RCC 7860 (cell line): ENCODE measurements at regions not wholly inside any gene's neighbourhood (a gene's known extent, or its start where the extent isn't known, plus 50 kb on each side); places are given as distances from the start of the nearest gene placed in this dataset.

ENCODE experiments used
- DNase-seq: peaks from one replicate; pipeline ENCODE4 v3.0.0-alpha.2; 2015; ENCODE audit warnings: low spot score
- FAIRE-seq: peaks from 2 replicates; lab custom pipeline; 2012; peaks lifted over from hg19 to GRCh38; lab: Jason Lieb, UNC

DNA sequence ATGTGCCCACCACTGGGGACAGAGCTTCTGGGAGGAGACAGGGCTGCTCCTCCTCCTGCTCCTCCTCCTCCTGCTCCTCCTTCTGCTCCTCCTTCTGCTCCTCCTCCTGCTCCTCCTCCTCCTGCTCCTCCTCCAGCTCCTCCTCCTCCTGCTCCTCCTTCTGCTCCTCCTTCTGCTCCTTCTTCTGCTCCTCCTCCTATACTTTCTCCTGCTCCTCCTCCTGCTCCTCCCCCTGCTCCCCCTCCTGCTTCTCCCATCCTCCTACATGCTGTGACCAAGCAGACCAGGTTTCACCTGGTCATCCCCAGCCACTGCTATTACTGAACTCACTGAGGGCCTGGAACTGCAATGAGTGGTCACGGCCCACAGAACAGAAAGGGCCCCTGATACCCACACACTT, 154.0 kb upstream of the PPP2R2D start:
- DNase-seq (no peak), FAIRE-seq (no peak)

DNA sequence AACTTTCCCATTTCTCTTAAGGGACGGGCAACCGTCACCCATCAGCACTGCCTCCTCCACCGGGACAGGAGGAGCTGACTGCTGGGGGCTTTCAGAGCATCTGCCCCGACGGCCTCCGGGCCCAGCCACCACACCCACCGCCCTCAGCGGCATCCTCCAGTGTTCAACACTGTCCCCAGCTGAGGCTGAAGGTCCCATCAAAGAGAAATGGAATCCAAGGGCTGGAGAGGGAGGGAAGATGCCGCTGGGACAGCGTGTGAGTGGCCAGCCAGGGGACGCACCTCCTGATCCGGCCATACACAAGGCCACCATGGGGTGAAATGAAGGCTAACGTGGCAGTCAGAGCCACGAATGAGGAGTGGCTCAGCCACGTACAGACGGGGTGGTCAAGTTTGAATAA, 153.6 kb upstream of the PPP2R2D start:
- DNase-seq (no peak), FAIRE-seq (no peak)

DNA sequence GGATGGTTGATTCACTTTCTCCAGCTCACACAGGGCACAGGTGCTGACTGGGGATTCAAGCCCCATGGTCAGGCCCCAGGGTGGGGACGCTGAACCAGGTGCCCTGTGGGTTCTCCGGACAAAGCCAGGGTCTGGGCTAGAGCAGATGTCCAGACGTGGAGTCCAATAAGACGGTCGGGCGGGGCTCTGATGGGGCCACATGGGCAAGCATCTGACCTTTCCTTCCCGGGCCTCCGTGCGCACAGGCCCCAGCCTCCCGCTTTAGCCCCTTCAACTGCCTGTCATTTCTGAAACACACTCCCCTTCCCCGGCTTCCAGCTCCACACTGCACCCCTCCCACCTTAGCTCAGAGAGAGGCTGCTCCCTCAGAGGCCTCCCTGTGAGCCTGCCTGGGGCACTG, 153.0 kb upstream of the PPP2R2D start:
- FAIRE-seq, result no peak
- no peak for DNase-seq

DNA sequence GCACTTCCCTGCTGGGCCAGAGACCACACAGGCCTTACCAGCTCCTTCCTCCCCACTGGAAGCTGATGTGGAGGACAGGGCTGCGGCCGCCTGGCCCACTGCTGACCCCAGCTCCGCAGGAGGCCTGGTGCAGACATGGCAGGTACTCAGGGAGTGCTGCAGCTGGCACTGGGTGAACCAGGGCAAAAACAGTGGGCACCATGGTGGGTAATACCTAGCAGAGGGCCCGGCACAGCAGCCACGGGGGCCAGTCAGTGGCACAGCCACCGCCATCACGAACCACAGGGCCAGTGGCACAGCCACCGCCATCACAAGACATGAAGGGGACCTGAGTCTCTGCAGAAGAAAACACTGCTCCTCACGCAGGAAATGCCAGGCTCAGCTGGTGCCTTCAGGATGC, 152.6 kb upstream of the PPP2R2D start:
- no peak for DNase-seq
- FAIRE-seq, result no peak

DNA sequence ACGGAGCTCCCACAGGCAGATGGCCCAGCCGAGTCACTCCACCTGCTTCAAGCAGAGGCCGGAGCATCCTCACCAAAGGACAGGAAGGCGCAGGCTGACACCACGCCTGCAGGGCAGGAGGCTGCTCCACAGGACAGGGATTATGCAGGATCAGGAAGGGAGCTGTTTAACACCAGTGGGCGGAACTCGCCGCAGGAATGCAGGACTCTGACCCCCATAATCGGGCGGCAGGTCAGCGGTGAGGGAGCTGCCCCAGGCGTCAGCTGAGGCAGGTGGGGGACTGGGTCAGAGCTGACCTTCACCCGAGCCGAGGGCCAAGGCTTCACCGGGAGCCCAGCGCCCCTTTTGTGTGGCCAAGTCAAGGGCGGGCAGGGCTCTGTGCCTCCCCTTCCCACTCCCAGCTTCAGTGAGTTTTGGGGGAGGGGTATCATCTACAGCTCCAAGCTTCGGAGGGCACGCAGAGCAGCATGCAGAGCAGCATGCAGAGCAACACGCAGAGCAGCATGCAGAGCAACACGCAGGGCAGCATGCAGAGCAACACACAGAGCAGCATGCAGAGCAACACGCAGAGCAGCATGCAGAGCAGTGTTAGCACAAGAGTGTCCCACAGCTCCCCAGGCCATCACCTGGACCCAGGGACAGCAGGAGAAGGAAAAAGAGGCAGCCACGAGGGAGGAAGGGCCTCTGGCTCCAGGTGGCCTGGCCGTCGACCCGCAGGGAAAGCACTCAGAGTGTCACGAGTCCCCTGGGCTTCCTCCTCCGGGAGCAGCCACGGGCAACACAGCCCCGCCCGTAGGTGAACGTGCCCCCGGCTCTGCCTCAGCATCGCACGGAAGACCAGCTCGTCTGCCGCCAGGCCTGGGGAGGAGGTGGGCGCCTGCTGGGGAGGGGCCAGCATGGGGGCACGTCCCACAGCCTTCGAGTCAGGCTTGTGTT, 151.7 kb upstream of the PPP2R2D start:
- DNase-seq, result no peak
- no peak for FAIRE-seq

DNA sequence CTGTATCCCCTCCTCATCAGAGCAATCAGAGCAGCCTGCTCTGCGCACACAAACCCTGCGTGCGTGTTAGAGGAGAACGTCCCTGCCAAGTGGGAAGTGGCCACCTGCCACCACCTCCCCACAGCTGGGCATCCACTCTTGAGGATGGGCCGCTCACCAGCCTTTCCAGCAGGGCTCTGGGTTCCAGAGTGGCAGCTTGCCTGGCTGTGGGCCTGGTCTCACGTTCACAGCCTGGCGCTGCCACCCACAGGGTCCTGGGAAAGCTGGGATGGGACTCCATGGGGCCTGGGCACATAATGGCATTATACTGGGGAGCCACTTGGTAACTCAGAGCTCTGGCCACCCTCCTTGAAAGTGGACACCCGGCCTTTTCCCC, 151.1 kb upstream of the PPP2R2D start:
- DNase-seq, result no peak
- FAIRE-seq, result no peak

DNA sequence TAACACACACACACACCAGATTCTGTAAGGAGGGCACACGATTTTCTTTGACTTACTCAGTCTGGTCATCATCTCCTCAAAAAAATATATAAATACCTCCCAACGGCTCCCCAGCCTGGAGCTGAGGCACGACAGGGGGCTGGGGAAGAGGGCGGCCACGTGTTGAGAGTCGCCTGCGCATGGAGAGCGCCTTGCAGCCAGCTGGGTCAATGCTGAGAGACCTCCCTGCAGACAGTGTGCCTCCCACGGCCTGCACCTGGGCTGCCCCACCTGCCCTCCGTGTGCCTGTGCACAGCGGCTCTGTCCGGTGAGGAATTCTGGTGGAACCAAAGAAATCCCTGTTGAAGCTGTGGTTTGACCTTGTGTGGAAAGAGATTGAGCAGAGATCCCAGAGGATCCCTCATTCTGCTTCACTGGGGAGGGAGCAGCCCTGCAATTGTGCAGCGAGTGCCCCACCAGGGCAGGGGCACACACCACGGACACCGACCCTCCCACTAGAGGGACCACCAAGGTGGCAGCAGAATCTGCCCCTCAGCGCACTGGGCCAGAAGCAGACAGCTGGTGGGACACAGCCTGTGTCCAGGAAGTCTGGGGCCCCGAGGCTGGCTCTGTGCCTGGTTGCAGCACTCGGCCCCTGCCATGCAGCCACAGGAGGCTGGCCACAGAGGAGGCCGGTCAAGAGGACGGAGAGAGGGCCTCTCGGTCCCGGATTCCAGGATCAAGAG, 150.5 kb upstream of the PPP2R2D start:
- no peak for FAIRE-seq
- no peak for DNase-seq

DNA sequence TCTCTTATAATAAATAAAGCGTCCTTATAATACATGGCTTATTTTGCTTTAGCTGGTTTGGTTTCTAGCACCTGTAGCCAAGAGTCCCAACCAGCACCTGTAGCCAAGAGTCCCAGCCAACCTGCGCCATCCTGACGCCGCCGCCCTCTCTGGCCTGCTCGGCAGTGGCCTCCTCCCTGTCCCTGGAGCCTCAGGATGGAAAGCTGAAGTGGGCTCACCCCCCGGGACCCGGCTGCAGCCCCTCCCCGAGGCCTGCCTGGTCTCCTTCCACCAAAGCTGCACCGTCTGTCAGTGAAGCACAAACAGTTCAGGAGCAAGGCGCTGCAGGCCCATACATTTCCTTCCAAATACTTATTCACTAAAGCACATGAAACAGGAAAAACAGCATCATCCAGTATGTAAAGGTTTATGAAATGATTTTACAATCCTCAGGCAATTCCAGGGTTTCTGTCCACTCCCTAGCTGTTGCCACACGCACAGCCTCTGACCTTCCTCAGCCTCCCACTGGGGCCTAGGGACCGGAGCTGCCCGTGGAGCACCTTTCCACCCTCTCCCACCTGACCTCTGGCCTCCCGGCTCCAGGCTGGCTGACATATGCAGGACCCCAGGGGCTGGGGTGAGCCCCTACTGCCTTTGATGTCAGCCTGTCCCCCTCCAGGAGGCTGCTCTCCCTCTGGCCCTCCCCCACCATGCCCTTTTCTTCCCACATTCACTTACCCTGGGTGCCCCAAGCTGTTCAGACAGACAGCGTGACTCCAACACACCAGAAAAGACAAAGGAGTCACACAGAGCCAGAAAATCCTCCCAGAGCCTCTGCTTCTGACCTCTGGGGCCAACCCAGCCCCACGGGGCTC, 149.6 kb upstream of the PPP2R2D start:
- FAIRE-seq (no peak), DNase-seq (no peak)

DNA sequence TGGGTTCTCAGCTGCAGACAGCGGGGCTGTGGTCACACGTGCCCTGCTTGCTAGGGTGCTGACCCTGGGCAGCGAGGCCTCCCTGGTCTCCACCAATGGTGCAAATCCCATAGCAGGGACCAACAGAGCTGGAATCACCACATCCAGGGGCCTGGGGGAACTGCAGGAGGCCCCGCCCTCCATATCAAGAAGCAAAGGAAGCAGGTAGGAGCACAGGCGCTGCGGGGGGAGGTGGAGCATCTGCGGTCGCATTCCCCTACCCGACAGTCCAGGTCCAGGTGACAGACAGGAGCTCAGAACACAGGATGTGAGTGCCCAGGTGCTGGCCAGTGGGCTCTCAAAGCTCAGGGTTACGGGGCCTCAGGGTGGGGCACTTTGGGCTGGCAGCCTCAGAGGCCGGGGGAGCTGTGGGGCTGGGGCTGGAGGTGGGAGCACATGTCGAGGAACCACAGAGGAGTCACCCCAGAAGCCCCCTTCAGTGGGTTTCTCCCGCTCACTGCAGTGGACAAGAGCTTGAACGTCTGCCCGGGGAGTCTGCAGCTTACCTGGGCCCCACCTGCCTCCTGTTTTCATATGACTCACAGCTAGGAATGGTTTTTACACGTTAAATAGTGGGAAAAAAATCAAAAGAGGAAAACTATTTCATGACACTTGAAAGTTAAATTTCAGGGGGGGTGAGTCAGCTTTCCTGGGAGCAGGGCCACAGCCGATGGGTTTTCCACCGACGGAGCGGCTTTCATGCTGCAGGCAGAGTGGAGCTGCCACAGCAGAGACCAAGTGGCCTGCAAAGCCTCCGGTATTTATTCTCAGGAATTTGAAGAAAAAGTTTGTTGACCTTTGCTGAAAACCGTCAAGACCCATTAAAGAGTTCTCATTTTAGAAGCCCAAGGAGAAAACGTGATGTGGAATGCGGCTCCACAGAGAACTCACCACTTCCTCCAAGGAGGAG, 148.7 kb upstream of the PPP2R2D start:
- FAIRE-seq (no peak), DNase-seq (no peak)

DNA sequence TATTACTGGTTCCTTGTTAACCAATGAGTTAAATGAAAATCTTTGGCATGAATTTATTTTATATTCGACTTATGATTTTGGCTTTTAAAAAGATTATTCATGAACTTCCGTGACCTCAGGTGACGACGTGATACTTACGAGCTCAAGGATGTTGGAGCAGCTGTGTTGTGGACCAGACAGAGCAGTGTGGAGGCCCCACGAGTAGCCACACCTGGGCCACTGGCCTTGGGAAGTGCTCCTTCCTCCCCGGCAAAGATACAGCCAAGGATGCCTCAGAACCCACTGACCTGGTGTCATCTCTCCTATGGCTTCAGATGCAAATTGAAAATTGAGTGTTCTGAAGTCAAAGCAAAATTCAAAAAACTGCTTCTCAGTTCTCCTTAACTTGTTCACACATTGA, 147.5 kb upstream of the PPP2R2D start:
- FAIRE-seq (no peak), DNase-seq (no peak)

DNA sequence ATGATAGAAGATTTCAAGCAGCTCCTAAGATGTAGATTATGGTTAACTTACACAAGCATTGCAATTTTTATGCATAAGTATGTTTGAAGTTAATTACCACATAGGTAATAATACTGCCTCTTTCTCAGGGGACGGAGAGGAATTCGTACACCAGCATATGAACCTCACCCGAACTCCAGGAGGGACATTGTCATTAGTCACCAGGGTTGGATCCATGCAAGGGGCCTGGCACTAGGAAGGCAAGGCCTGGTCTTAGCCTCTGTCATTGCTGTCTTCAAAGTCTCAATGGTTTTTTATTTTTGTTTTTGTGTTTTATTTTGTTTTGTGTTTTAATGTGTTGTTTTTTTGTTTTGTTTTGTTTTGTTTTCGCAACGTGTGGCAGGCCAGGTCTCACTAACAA, 145.6 kb upstream of the PPP2R2D start:
- no peak for FAIRE-seq
- DNase-seq, result no peak

DNA sequence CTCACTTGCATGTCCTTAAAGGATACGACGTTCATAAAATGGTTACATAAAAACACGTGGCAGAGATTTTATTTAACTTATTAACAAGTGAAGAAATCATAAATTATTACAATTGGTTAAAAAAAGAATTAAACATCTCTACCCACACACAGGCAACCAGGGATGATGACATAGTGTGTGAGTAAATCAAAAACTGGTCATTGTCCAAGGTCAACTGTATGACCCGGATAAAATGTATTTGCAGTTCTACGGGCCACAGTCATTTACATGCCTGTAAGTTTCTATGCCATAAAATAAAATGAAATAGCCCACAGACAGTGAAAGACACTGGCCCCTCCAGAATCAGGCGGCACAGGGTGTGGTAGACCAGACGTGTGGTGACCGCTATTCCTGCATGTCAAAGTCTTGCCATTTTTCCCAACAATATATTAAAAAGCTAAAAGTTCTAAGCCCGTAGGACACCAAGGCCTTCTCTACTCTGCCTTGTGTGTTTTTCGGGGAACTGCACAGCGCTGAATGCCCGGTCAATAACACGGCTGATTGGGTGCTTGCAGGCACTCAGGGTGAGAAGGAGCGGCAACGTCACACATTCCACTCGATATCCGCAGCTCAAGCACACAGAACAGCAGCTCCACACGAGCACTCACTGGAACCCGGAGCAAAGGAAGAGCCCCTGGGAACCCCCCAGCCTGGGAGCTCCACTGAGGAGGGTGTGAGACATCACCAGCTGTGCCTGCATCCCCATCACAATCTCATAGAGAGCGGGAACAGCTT, 143.3 kb upstream of the PPP2R2D start:
- no peak for FAIRE-seq
- no peak for DNase-seq

DNA sequence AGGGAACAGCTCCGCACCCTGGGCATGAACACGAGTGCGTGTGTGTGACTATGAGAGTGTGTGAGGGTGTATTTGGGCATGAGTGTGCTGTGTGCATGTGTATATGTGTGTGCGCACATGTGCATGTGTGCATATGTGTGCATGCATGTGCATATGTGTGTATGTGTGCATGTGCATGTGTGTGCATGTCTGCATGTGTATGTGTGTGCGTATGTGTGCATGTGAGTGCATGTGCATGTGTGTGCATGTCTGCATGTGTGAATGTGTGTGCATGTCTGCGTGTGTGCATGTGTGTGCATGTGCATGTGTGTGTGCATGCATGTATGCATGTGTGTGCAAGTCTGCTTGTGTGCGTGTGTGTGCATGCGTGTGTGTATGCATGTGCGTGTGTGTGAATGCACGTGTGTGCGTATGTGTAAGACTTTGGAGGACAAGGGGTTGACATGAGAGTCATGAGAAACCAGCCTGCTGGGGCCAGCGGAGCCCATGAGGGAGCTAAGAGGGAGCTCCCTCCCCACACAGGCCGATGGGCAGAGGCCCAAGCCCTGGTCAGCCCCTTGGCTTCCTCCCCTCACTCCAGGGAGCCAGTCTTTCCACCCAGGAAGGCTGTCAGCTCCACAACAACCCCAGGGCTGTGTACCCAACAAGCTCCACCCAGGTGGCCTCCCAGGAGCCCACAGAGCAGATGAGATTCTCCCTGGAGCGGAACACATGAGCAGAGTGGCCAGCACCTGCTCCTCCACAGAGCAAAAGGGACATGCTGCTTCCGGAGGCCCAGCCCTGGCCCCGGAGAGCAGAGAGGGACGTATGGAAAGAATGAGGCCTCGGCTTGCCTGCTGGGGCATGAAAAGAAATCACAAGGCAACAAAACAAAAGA, 142.5 kb upstream of the PPP2R2D start:
- FAIRE-seq, result no peak
- no peak for DNase-seq

DNA sequence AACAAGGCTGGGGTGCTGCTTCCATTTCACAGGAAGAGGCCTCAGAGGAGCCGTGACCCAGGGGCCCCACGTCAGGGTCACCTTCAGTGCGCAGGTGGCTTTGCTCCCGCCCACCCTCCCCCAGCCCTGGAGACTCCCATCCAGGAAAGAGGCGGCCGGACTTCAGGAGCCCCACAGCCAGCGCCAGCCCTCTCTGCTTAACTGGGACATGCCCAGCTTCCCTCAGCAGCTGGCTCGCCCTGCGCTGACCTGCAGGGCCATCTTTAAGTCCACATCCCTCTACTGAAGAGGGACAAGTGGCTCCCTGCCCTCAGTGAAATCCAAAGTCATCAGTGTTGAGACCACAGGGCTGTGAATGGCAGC, 141.9 kb upstream of the PPP2R2D start:
- FAIRE-seq (no peak), DNase-seq (no peak)

DNA sequence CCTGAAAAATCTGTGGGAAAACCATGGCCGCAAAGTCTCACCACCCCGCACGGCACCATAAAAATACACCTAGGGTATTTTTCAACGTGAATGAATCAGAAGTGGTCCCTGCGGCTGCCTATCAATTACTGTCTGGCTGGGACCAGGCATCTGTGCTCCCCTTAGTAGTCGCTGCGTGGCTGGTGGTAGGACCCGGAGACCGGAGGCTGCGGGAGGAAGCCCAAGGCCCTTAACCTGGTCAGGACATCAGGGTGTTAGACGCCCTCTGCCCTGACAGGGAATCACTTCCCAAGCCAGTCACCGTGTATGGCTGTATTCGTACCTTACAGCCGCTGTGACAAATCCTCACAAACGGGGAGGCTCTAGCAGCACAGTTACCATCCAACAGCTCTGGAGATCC, 141.5 kb upstream of the PPP2R2D start:
- FAIRE-seq, result no peak
- no peak for DNase-seq

DNA sequence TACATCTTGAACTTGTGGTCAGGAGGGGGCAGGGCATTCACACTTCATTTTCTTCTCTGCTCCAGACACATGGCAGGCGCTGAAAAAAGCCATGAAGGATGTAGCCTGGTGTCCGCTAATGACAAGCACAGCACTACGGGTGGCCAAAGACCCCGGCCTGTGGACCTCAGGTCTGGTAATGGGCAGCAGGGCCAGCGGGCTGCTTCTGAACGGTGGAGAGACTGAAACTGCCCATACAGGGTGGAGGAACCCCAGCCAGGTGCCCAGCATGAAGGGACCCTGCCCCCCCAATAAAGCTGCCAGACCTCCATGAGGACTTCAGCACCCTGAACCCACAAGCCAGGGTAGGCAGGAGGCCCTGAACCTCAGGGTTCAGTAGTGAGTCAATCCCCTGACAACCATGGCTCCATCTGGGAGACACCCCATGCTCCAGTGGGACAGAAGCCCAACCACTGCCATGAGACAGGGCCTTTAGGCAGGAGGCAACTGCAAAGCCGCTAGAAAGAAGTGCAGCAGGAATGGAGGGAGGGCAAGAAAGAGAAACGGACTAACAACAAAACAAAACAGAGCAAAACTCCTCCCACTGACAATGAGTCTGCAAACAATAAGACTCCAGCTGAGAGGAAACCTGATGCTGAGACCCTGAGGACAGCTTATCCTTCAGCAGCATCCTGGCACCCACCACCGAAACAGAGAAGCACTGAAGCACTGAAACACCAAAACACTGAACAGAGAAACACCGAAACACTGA, 140.2 kb upstream of the PPP2R2D start:
- FAIRE-seq (no peak), DNase-seq (no peak)

DNA sequence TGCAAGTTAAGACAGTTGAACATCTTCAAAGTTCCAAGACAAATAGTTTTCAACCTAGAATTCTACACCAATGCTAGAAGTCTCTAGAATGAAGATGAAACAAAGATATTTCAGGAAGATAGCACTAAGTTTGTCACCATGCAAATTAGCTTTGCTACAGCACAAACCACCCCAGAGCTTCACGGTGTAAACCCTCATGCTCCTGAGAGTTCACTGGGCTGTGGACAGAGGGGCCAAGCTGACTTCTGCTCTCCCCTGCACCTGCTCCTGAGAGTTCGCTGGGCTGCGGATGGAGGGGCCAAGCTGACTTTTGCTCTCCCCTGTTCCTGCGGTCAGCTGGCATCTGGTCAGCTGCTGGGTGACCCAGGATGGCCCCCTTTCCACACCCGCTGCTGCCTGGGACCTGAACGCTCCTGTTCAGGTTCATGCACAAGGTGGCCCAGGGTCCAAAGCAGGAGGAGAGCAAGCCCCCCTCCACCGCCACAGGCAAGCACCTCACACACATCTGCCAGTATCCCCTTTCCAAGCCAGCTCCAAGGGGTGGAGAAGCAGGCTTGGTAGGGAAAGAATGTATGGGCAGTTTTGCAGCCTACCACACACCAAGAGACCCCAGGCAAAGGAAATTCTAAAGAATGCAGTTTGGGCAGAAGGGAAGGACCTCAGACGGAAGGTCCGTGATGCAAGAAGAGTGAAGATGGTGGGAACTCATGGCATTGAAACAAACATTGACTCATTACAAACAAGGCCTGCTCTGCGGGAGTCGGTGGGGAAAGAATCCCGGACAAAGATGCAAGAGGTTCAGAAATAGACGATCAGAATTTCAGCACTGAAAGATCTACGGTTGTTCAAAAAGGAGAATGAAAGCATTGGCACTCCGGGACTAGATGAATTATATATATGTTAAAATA, 137.8 kb upstream of the PPP2R2D start:
- DNase-seq, result no peak
- FAIRE-seq, result no peak
